Fibroblast of lung (primary cell): ENCODE measurements at regions not wholly inside any gene's neighbourhood (a gene's known extent, or its start where the extent isn't known, plus 50 kb on each side); places are given as distances from the start of the nearest gene placed in this dataset.

Source experiments
- EZH2 ChIP-seq: IDR thresholded peaks from 2 replicates; pipeline ENCODE4 v1.5.1; 2012; ENCODE audit warnings: low read length, control low read depth, mild to moderate bottlenecking; ENCODE audit errors: missing control alignments
- TF ChIP-seq, protein P1 (sequence below), 2 donors: IDR thresholded peaks in 1 of 2; conservative IDR thresholded peaks in 1 of 2; 1 replicate in 1 of 2; 2 replicates in 1 of 2; pipeline ENCODE4 v1.5.1; 2011 to 2012; ENCODE audit warnings: low read length in 2 of 2, control low read depth in 1 of 2, inconsistent platforms in 1 of 2, low read depth in 1 of 2, mild to moderate bottlenecking in 1 of 2

DNA sequence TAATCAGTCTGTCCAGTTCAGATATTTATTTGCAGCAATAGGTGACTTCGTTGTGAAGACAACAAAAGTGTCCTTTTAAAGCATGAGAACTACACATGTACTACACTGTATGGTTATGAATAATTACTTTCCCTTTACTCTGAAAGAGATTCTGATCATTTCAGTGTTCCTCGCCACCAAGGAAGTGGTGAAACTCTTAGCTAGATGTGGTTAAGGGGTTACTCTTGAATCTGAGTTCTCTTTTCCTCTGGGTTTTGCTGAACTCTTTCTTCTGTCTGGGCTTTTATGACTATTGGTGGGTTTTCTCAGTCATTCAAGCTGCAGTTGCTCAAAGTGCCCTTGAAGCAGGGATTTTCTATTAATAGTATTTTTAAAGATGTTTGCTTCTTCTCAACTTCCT lies 127.9 kb upstream of the SEM1 start:
- TF ChIP-seq, protein P1, sequence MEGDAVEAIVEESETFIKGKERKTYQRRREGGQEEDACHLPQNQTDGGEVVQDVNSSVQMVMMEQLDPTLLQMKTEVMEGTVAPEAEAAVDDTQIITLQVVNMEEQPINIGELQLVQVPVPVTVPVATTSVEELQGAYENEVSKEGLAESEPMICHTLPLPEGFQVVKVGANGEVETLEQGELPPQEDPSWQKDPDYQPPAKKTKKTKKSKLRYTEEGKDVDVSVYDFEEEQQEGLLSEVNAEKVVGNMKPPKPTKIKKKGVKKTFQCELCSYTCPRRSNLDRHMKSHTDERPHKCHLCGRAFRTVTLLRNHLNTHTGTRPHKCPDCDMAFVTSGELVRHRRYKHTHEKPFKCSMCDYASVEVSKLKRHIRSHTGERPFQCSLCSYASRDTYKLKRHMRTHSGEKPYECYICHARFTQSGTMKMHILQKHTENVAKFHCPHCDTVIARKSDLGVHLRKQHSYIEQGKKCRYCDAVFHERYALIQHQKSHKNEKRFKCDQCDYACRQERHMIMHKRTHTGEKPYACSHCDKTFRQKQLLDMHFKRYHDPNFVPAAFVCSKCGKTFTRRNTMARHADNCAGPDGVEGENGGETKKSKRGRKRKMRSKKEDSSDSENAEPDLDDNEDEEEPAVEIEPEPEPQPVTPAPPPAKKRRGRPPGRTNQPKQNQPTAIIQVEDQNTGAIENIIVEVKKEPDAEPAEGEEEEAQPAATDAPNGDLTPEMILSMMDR (conservative IDR thresholded peaks at IDR 0.05 in 1 of 2, IDR thresholded peaks at IDR 0.05 in 1 of 2; ENCODE audit: low read depth in 1 of 2, low read length in 2 of 2), result no peak
- no peak for TF ChIP-seq EZH2
